ENCODE measurements at regions not wholly inside any gene's neighbourhood (a gene's known extent, or its start where the extent isn't known, plus 50 kb on each side); places are given as distances from the start of the nearest gene placed in this dataset.
A peak's percentile ranks its signal among the peaks of the same experiment; 100 is the strongest.

DNA sequence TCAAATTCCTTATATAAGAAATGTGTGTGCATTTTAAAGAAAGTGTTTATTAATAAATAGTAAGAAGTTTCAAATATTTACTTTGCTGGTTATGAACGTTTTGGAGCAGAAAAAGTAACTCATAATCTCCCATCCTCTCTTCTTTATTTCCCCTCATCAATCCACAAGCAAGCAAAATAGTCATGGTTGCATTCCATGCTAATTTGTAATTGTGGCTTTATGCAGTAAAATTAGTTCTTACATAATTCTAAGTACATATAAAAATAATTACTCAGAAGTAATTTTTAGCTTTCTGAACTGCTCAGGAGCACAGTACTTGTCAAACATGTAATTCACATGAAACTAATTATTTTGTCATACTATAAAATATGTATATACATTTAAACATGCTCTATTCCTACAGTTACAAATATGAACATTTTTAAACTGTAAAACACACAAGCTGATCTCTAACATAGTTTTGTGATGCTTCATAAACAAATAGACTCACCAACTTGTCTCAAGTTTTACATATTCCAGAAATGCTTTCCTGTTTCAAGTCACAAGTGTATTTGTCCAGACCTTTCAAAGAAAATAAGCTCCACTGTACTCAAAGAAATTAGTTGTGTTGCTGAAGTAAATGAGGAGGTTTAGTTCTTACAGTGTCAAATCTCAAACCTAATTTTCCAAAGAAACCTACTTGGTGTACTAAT lies 218.9 kb downstream of the PABPC4L start:
- Histone ChIP-seq H3F3A (ENCODE audit: low read length, unreplicated experiment) (no peaks in the 10 kb centered on the region), H3K27me3 (ENCODE audit: low read length) (no peaks in the 10 kb centered on the region), H3K4me3 (ENCODE audit: low read length) (no peak overlapping the region), H3K9me3 (ENCODE audit: low read length) (no peaks in the 10 kb centered on the region), H3K27ac (ENCODE audit: low read length) (peak overlapping the region; percentile 45), H4K20me1 (ENCODE audit: low read length) (no peaks in the 10 kb centered on the region), H3K9me2 (replicated peaks; ENCODE audit: low read length) (no peaks in the 10 kb centered on the region), H3K79me2 (ENCODE audit: low read length) (no peaks in the 10 kb centered on the region), H3K36me3 (ENCODE audit: low read depth, low read length) (no peaks in the 10 kb centered on the region), H3K4me1 (ENCODE audit: insufficient read depth, low read length) (0 out of 2 replicates have a peak, but pooled peaks cover 3% of the 10 kb centered on the region), H3K9ac (ENCODE audit: low read length) (no peak overlapping the region), H3K4me2 (ENCODE audit: low read length) (peak overlapping the region; percentile 31; the same call in 1 of the 2 replicates), H2AFZ (ENCODE audit: low read length) (no peak overlapping the region)
- DNase-seq (peak; percentile 31), ATAC-seq (peak; percentile 64)
- TF ChIP-seq, protein P1, sequence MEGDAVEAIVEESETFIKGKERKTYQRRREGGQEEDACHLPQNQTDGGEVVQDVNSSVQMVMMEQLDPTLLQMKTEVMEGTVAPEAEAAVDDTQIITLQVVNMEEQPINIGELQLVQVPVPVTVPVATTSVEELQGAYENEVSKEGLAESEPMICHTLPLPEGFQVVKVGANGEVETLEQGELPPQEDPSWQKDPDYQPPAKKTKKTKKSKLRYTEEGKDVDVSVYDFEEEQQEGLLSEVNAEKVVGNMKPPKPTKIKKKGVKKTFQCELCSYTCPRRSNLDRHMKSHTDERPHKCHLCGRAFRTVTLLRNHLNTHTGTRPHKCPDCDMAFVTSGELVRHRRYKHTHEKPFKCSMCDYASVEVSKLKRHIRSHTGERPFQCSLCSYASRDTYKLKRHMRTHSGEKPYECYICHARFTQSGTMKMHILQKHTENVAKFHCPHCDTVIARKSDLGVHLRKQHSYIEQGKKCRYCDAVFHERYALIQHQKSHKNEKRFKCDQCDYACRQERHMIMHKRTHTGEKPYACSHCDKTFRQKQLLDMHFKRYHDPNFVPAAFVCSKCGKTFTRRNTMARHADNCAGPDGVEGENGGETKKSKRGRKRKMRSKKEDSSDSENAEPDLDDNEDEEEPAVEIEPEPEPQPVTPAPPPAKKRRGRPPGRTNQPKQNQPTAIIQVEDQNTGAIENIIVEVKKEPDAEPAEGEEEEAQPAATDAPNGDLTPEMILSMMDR (conservative IDR thresholded peaks at IDR 0.05; ENCODE audit: low read depth, low read length): no peak
- TF ChIP-seq EZH2phosphoT487 (IDR thresholded peaks at IDR 0.05; ENCODE audit: borderline replicate concordance, low read length) (no peak), EZH2 (IDR thresholded peaks at IDR 0.05; ENCODE audit: low read length, unreplicated experiment) (no peak)
- ChIA-PET CTCF (no interaction called here), POLR2A (ENCODE audit: unreplicated experiment) (no interaction called here)
- no TSS peak for BruUV-seq (replicated peaks)
- intact Hi-C loops (cut with micrococcal nuclease): no loop called here

DNA sequence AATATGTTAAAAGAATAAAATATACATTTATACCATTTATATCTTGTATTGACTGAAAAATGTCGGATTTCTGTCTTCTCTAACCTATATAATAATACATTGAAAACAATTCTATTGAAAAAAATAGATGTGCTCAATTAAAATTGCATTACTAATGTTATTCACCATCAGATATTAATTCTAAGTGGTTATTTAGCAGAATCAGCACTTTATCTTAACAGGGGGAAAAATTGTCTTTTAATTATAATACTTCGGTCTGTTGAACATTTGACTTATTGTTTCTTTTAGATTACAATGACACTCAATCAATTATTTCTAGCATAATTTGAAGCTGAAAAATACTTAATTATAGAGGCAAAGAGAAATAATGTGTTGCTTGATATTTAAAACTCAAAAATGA lies 220.3 kb downstream of the PABPC4L start:
- no peak overlapping the region for H3K9ac ChIP-seq (ENCODE audit: low read length)
- TF ChIP-seq EZH2phosphoT487 (IDR thresholded peaks at IDR 0.05; ENCODE audit: borderline replicate concordance, low read length) (no peak), EZH2 (IDR thresholded peaks at IDR 0.05; ENCODE audit: low read length, unreplicated experiment) (no peak)
- TF ChIP-seq, protein P1 (conservative IDR thresholded peaks at IDR 0.05; ENCODE audit: low read depth, low read length): no peak
- CTCF ChIA-PET: no interaction called here
- H3K36me3 ChIP-seq (ENCODE audit: low read depth, low read length): no peaks in the 10 kb centered on the region
- BruUV-seq (replicated peaks): no TSS peak
- no peaks in the 10 kb centered on the region for H3K9me3 ChIP-seq (ENCODE audit: low read length)
- DNase-seq (no peak), ATAC-seq (no peak)
- H3K27me3 ChIP-seq (ENCODE audit: low read length): no peaks in the 10 kb centered on the region
- 0 out of 2 replicates have a peak, but pooled peaks cover 3% of the 10 kb centered on the region for H3K4me1 ChIP-seq (ENCODE audit: insufficient read depth, low read length)
- H3K27ac ChIP-seq (ENCODE audit: low read length): no peak overlapping the region
- H3K79me2 ChIP-seq (ENCODE audit: low read length): no peaks in the 10 kb centered on the region
- no peak overlapping the region for H2AFZ ChIP-seq (ENCODE audit: low read length)
- intact Hi-C loops (cut with micrococcal nuclease): no loop called here
- POLR2A ChIA-PET (ENCODE audit: unreplicated experiment): no interaction called here
- no peak overlapping the region for H3K4me2 ChIP-seq (ENCODE audit: low read length)
- H3F3A ChIP-seq (ENCODE audit: low read length, unreplicated experiment): no peaks in the 10 kb centered on the region
- no peaks in the 10 kb centered on the region for H4K20me1 ChIP-seq (ENCODE audit: low read length)
- H3K9me2 ChIP-seq (replicated peaks; ENCODE audit: low read length): no peaks in the 10 kb centered on the region
- no peak overlapping the region for H3K4me3 ChIP-seq (ENCODE audit: low read length)

- ATAC-seq: no peak
- H3K27me3 ChIP-seq (ENCODE audit: low read length): no peaks in the 10 kb centered on the region
- no peak overlapping the region for H2AFZ ChIP-seq (ENCODE audit: low read length)
- no peak overlapping the region for H3K4me3 ChIP-seq (ENCODE audit: low read length)
- POLR2A ChIA-PET (ENCODE audit: unreplicated experiment): no interaction called here
- no peak overlapping the region for H3K27ac ChIP-seq (ENCODE audit: low read length)
- H3K9ac ChIP-seq (ENCODE audit: low read length): no peak overlapping the region
- H3K36me3 ChIP-seq (ENCODE audit: low read depth, low read length): no peaks in the 10 kb centered on the region
- no peak for DNase-seq
- H3K9me2 ChIP-seq (replicated peaks; ENCODE audit: low read length): no peaks in the 10 kb centered on the region
- no peaks in the 10 kb centered on the region for H3F3A ChIP-seq (ENCODE audit: low read length, unreplicated experiment)
- no peak overlapping the region for H3K4me2 ChIP-seq (ENCODE audit: low read length)
- H4K20me1 ChIP-seq (ENCODE audit: low read length): no peaks in the 10 kb centered on the region
- no peaks in the 10 kb centered on the region for H3K79me2 ChIP-seq (ENCODE audit: low read length)
- no TSS peak for BruUV-seq (replicated peaks)
- intact Hi-C loops (cut with micrococcal nuclease): no loop called here
- TF ChIP-seq, protein P1 (conservative IDR thresholded peaks at IDR 0.05; ENCODE audit: low read depth, low read length): no peak
- TF ChIP-seq EZH2 (IDR thresholded peaks at IDR 0.05; ENCODE audit: low read length, unreplicated experiment) (no peak), EZH2phosphoT487 (IDR thresholded peaks at IDR 0.05; ENCODE audit: borderline replicate concordance, low read length) (no peak)
- CTCF ChIA-PET: no interaction called here
- no peaks in the 10 kb centered on the region for H3K4me1 ChIP-seq (ENCODE audit: insufficient read depth, low read length)
- no peaks in the 10 kb centered on the region for H3K9me3 ChIP-seq (ENCODE audit: low read length)
These were observed 229.0 kb downstream of the PABPC4L start for GRCh38 chr4:133972586-133972985.

Measured in PC-3 (cell line).